CD4-positive, alpha-beta T cell treated with Interleukin-21 for 1 hour (primary cell): ENCODE measurements at regions not wholly inside any gene's neighbourhood (a gene's known extent, or its start where the extent isn't known, plus 50 kb on each side); places are given as distances from the start of the nearest gene placed in this dataset.

Experiments used
- DNase-seq: peaks from one replicate; pipeline ENCODE4 v3.0.0-alpha.2; 2020

DNA sequence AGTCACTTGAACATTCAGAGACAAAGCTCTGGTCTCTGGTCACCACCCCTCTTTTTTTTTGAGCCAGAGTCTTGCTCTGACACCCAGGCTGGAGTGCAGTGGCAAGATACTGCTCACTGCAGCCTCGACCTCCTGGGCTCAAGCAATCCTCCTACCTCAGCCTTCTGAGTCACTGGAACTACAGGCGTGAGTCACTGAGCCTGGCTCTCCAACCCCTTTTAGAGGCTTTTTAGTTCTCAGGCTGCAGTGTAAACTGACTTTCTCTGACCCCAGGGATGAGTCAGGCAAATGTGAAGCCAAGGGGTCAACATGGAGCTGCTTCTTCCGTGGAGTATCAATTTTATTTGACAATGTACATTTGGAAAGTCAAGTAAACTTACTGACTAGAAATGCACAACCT is 229.2 kb downstream of the PTTG2 start:
- no peak for DNase-seq

- no peak for DNase-seq
Measured at GRCh38 chr4:38190717-38191178, 230.6 kb downstream of the PTTG2 start.

GRCh38 chr4:38192516-38192915 is 232.3 kb downstream of the PTTG2 start:
- no peak for DNase-seq

GRCh38 chr4:38193236-38193863 is 233.2 kb downstream of the PTTG2 start:
- DNase-seq, result no peak

DNA sequence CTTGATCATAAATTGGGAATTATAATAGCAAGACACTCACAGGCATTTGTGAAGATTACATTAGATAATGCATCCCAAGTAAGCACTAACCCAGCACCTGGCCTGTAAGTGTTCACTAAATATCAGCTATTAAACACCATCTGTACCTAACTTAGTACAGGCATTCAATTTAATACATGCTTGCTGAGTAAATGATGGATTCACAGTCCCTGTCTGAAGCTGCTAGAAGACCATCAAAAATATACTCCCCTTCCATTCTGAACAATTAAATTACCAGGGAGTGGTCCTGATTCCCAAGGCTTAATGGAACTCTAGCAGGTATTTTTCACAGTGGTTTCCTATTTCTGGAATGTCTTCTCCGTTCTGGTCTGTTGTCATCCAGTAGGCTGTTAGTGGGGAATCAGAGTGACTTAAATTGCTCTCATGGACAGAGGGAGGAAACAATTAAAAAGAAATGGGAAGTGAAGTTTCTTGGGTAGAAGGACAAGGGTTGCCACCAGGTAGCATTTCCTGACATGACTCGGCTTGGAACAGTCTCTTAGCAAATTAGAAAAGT is 233.9 kb downstream of the PTTG2 start:
- DNase-seq, result no peak

DNA sequence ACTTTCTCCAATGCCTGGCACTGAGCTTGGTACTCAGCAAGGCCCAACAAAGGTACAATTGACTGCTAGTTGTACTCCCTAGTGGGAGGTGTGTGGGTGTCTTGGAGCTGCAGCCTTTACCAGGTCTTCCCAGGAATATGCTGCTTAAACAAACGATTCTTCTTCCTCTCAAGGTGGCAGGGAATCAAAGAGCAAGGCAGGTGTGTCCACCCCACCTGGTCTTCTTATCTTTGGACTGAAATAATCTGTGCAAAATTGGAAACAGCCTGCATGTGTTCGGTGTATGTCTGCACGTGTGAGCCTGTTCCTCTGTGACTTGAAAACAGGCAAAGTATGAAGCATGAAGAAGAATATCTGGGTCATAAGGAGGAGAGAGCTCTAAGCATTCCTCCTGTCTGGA is 235.3 kb downstream of the PTTG2 start:
- DNase-seq, result no peak

DNA sequence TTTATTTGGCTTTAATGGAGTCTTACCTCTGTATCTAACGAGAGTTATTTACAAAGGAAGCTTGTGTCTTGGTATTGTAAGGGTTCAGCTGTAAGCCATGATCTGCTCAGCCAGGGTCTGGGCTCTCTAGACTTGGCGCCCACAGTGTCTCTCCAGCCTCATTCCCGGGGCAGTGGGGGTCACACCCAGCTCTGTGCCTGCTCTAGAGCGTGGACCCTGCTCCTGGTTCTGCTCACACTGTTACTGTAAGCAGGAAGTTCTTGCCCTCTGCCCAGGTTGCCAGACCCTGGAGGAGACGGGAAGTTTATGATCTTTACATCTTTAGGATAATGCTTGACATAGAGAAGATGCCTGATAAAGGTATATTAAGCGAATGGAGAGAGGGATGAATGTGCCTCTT is 235.7 kb downstream of the PTTG2 start:
- DNase-seq, result no peak

GRCh38 chr4:38202242-38202641 is 242.0 kb downstream of the PTTG2 start:
- no peak for DNase-seq

GRCh38 chr4:38203609-38204008 is 243.4 kb downstream of the PTTG2 start:
- no peak for DNase-seq

- no peak for DNase-seq
Measured at GRCh38 chr4:38204339-38205035, 244.3 kb downstream of the PTTG2 start.

DNA sequence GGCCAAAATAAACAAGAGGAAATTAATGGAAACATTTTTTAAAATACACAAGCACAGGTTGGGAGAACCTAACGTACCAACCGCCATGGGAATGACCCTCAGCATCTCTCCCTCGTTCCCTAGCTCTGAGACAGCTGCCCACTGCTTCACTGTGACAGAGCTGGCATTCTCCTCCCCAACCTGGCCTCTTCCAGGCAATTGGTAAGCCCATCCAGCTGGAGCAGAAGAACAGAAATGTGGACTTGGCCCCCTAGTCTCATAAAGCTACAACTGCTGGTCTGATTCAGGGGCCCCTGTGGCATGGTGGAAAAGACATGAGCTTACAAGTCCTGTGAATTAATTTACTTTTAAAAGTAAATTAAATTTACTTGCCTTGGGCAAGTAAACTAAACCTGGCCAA is 245.1 kb downstream of the PTTG2 start:
- no peak for DNase-seq

- no peak for DNase-seq
Measured at GRCh38 chr4:38207110-38207457, 246.9 kb downstream of the PTTG2 start.

- DNase-seq, result no peak
Measured at GRCh38 chr4:38209654-38210053, 249.5 kb downstream of the PTTG2 start.

- no peak for DNase-seq
Measured at GRCh38 chr4:38210396-38211114, 250.4 kb downstream of the PTTG2 start.

DNA sequence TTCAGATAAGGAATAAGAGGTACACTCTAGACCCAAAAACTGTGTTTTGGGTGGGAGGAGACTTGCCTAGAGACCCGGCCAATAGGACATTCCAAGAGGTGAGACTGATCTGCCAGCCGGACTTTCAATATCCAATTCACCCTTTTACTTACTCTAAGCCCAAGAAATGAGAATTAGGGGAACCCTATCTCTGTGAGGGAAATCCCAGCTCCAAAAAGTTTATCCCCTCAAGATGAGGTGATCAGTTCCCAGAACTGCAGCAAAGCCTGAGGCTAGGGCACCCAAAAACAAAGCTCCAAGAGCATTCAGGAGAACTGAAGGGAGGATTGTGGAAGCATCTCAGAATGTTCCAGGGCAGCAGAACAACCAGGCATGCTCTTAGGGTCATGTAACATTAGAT is 251.7 kb downstream of the PTTG2 start:
- DNase-seq, result no peak

GRCh38 chr4:38213083-38213805 is 253.0 kb downstream of the PTTG2 start:
- DNase-seq, result no peak

GRCh38 chr4:38222892-38223291 is 262.7 kb downstream of the PTTG2 start:
- DNase-seq, result no peak

GRCh38 chr4:38223306-38223705 is 263.1 kb downstream of the PTTG2 start:
- no peak for DNase-seq

DNA sequence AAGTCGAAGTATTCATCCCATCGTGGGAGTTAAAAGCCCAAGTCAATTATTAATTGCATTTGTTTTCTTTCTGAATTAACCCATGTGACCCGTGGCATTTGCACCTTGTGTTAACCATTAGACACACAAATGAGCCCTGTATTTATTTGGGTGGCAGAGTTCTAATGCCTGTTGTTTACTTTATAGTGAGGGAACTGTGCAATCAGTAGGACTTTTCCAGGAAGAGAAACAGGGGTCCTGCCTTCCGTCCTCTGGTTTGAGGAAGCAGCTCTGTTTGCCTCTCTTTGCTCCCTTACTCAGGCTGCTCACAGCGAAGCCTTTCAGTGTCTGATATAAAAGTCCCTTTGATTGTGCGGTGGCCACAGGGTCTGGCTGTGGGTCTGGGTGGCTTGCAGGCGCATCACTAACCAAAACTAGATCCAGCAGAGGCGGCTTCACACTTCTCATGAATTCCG is 263.6 kb downstream of the PTTG2 start:
- DNase-seq, result no peak

DNA sequence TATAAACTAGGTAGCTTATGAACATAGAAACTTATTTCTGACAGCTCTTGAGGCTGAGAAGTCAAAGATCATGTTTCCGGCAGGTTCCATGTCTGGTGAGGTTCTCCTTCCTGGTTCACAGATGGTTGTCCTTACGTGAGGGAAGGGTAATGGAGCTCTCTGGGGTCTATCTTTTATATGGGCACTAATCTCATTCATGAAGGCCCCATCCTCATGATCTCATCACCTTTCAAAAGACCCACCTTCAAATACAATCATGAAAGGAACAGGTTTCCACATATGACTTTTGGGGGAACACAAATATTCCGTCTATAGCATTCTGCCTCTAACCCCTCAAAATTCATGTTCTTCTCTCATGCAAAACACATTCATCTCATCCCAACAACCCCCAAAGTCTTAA is 264.7 kb downstream of the PTTG2 start:
- no peak for DNase-seq

- no peak for DNase-seq
Measured at GRCh38 chr4:38226170-38226569, 266.0 kb downstream of the PTTG2 start.

GRCh38 chr4:38230121-38230801 is 270.1 kb downstream of the PTTG2 start:
- DNase-seq, result no peak
